ENCODE measurements at regions not wholly inside any gene's neighbourhood (a gene's known extent, or its start where the extent isn't known, plus 50 kb on each side); places are given as distances from the start of the nearest gene placed in this dataset.
"Not testable (repeated sequence)": the region's sequence is repeated elsewhere in the genome, so short reads cannot be mapped to it uniquely, and the experiment has no call there.

DNA sequence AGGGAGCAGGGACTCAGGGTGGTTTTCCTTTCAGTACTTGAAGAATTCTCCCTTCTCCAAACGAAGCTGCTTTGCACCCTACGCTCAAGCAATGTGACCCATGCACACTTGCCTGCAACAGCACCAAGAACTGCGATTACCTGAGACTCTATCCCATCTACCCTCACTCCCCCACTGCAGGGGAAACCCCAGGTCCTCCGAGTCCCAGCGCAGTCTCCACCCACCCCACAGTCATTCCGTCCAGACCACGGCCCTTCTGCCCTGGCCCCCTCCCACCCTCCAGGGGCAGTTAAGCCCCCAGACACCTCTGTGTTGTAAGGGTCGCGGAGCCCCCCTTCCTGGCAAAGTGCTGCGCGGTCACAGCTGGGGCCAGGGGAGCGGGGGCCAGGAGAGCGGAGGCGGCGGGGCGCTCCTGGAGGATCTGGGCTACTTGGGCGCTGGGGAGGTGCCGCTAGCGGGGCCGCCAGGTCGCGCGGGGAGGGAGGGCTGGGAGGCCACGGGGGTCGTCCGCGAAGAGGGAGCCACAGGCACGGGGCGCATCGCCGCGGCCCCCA lies 59.9 kb upstream of the MSMB start:
- POLR2A ChIA-PET (ENCODE audit: low non-redundant PET); DNase-seq (ENCODE audit: low spot score); CTCF ChIA-PET; H3K9me3 ChIP-seq (ENCODE audit: low read depth, low read length, poor library complexity, severe bottlenecking); H3K36me3 ChIP-seq (ENCODE audit: insufficient read depth, low read length, poor library complexity, severe bottlenecking); H3K4me1 ChIP-seq (ENCODE audit: insufficient read depth, low read length, poor library complexity, severe bottlenecking); BruUV-seq (replicated peaks); H3K27ac ChIP-seq (ENCODE audit: low read depth, low read length, poor library complexity, severe bottlenecking): not testable (repeated sequence)
- H3K27me3 ChIP-seq (replicated peaks; ENCODE audit: insufficient read depth, low read depth, low read length, poor library complexity), result peaks cover 24% of the 10 kb centered on the region
- peak overlapping the region; percentile 42 for H3K4me3 ChIP-seq (ENCODE audit: low read depth, low read length, poor library complexity, severe bottlenecking)
- intact Hi-C loops (cut with micrococcal nuclease; ENCODE audit: unreplicated experiment), result loop anchor here (5.0 kb wide), 1 partner anchor 176 kb away; no protein-coding TSS in a partner anchor

DNA sequence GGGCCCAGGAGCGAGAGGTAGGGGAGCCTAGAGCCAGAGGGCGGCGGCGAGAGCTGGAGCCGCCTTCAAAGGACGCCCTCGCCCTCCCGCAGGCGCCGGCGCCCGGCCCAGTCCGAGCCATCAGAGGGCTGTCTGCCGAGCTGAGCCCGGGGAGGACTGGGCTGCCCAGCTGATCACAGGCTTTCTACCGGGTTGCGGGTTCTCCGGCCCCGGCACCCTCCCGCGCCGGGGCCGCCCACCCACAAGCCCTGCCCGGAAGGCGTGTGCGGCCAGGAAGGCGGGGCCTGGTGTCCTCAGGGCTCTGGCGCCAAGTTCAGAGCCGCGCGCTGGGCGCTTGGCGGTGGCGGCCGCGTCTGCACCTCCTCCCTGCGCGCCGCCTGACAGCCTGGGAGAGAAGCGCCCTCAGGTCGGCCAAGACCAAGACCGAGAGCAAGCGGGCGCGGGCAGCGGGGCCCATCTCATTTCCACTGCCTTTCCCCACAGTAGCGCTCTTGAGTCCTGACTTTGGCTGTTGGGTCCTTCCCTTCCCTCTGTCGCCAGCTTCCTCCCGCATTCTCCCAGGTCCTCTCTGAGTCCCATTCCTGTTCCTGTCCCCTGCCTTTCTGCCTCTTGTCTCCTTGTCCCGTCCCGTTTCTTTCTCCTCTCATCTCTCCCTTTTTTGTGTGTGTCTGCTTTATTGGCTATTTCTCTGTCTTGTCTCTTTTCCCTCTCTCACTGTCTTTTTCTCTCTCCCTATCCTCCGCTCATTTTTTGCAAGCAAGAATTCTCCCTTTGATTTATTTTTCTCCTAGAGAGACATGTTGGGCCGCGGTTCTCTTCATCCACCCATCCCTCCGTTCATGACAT lies 60.6 kb upstream of the MSMB start:
- CTCF ChIA-PET, result no interaction called here
- POLR2A ChIA-PET (ENCODE audit: low non-redundant PET), result interaction anchor here (0.7 kb wide), 1 partner anchor 11 kb away, joined by 3 read pairs; no protein-coding TSS in a partner anchor
- no TSS peak for BruUV-seq (replicated peaks)
- Histone ChIP-seq H3K4me1 (ENCODE audit: insufficient read depth, low read length, poor library complexity, severe bottlenecking) (no peaks in the 10 kb centered on the region), H3K27me3 (replicated peaks; ENCODE audit: insufficient read depth, low read depth, low read length, poor library complexity) (peaks cover 24% of the 10 kb centered on the region), H3K27ac (ENCODE audit: low read depth, low read length, poor library complexity, severe bottlenecking) (no peak overlapping the region), H3K4me3 (ENCODE audit: low read depth, low read length, poor library complexity, severe bottlenecking) (peak overlapping the region; percentile 42), H3K9me3 (ENCODE audit: low read depth, low read length, poor library complexity, severe bottlenecking) (no peaks in the 10 kb centered on the region), H3K36me3 (ENCODE audit: insufficient read depth, low read length, poor library complexity, severe bottlenecking) (no peaks in the 10 kb centered on the region)
- peak; percentile 56 for TF ChIP-seq EZH2 (IDR thresholded peaks at IDR 0.05; ENCODE audit: borderline replicate concordance, low read depth, low read length, poor library complexity, severe bottlenecking)
- TF ChIP-seq, protein P1, sequence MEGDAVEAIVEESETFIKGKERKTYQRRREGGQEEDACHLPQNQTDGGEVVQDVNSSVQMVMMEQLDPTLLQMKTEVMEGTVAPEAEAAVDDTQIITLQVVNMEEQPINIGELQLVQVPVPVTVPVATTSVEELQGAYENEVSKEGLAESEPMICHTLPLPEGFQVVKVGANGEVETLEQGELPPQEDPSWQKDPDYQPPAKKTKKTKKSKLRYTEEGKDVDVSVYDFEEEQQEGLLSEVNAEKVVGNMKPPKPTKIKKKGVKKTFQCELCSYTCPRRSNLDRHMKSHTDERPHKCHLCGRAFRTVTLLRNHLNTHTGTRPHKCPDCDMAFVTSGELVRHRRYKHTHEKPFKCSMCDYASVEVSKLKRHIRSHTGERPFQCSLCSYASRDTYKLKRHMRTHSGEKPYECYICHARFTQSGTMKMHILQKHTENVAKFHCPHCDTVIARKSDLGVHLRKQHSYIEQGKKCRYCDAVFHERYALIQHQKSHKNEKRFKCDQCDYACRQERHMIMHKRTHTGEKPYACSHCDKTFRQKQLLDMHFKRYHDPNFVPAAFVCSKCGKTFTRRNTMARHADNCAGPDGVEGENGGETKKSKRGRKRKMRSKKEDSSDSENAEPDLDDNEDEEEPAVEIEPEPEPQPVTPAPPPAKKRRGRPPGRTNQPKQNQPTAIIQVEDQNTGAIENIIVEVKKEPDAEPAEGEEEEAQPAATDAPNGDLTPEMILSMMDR (conservative IDR thresholded peaks at IDR 0.05; ENCODE audit: low read depth, low read length), result no peak
- peak; percentile 29 for DNase-seq (ENCODE audit: low spot score)
- intact Hi-C loops (cut with micrococcal nuclease; ENCODE audit: unreplicated experiment), result loop anchor here (5.0 kb wide), 1 partner anchor 176 kb away; no protein-coding TSS in a partner anchor

DNA sequence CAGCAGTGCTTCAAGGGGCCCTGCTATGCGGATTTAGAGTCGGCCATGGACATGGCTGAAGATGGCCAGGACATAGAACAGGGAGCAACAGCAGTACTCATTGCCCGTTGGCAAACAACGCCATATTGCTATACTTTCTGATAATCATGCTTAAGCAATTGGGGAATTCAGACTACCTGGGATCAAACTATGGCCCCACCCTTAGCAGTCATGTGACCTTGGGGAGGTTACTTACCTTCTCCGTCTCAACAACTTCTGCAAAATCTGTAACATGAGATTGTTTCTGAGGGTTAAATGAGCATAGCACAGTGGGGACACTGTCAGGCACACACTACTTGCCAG lies 62.1 kb upstream of the MSMB start:
- BruUV-seq (replicated peaks); H3K9me3 ChIP-seq (ENCODE audit: low read depth, low read length, poor library complexity, severe bottlenecking); H3K27ac ChIP-seq (ENCODE audit: low read depth, low read length, poor library complexity, severe bottlenecking); POLR2A ChIA-PET (ENCODE audit: low non-redundant PET); CTCF ChIA-PET; H3K36me3 ChIP-seq (ENCODE audit: insufficient read depth, low read length, poor library complexity, severe bottlenecking); H3K4me3 ChIP-seq (ENCODE audit: low read depth, low read length, poor library complexity, severe bottlenecking); DNase-seq (ENCODE audit: low spot score); H3K4me1 ChIP-seq (ENCODE audit: insufficient read depth, low read length, poor library complexity, severe bottlenecking): not testable (repeated sequence)
- intact Hi-C loops (cut with micrococcal nuclease; ENCODE audit: unreplicated experiment), result loop anchor here (5.0 kb wide), 1 partner anchor 174 kb away; no protein-coding TSS in a partner anchor
- peaks cover 24% of the 10 kb centered on the region for H3K27me3 ChIP-seq (replicated peaks; ENCODE audit: insufficient read depth, low read depth, low read length, poor library complexity)

DNA sequence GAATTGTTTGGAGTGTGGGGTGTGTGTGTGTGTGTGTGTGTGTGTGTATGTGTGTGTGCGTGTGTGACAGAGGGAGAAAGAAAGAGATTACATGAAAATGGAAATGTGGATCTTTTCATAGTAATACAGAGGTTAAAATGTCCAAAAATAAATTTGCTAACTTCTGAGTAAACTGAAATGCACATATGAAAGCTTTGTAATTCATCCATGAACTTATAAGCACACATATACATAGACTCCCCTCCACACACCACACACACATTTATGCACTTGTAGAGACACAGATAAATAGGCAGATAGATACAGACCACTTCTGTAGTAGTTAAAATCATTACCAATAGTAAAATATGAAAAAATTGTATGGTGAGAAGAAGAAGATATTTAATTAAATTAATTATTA lies 108.2 kb upstream of the MSMB start:
- H3K27ac ChIP-seq (ENCODE audit: low read depth, low read length, poor library complexity, severe bottlenecking); H3K4me3 ChIP-seq (ENCODE audit: low read depth, low read length, poor library complexity, severe bottlenecking); H3K36me3 ChIP-seq (ENCODE audit: insufficient read depth, low read length, poor library complexity, severe bottlenecking); H3K9me3 ChIP-seq (ENCODE audit: low read depth, low read length, poor library complexity, severe bottlenecking); BruUV-seq (replicated peaks); POLR2A ChIA-PET (ENCODE audit: low non-redundant PET); DNase-seq (ENCODE audit: low spot score); H3K4me1 ChIP-seq (ENCODE audit: insufficient read depth, low read length, poor library complexity, severe bottlenecking); CTCF ChIA-PET; H3K27me3 ChIP-seq (replicated peaks; ENCODE audit: insufficient read depth, low read depth, low read length, poor library complexity); intact Hi-C loops (cut with micrococcal nuclease; ENCODE audit: unreplicated experiment): not testable (repeated sequence)

DNA sequence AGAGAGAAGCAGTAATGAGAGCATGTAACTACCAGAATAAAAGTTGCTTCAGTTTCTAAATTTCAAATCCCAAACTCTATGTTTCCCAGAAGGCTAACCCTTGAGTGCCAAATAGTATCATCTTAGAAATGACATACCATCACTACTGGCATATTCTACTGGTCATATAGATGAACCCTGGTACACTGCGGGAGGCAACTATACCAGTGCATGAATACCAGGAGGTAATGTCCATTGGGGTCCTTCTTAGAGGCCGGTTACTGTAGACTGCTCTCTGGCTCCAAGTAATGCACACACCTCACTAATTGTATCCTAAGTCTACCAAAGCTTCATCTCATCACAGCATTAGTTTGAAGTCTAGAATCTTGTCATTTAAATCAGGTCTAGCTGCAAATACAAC lies 108.6 kb upstream of the MSMB start:
- H3K27ac ChIP-seq (ENCODE audit: low read depth, low read length, poor library complexity, severe bottlenecking); POLR2A ChIA-PET (ENCODE audit: low non-redundant PET); BruUV-seq (replicated peaks); DNase-seq (ENCODE audit: low spot score); H3K27me3 ChIP-seq (replicated peaks; ENCODE audit: insufficient read depth, low read depth, low read length, poor library complexity); CTCF ChIA-PET; H3K9me3 ChIP-seq (ENCODE audit: low read depth, low read length, poor library complexity, severe bottlenecking); H3K36me3 ChIP-seq (ENCODE audit: insufficient read depth, low read length, poor library complexity, severe bottlenecking); intact Hi-C loops (cut with micrococcal nuclease; ENCODE audit: unreplicated experiment); H3K4me1 ChIP-seq (ENCODE audit: insufficient read depth, low read length, poor library complexity, severe bottlenecking); H3K4me3 ChIP-seq (ENCODE audit: low read depth, low read length, poor library complexity, severe bottlenecking): not testable (repeated sequence)

DNA sequence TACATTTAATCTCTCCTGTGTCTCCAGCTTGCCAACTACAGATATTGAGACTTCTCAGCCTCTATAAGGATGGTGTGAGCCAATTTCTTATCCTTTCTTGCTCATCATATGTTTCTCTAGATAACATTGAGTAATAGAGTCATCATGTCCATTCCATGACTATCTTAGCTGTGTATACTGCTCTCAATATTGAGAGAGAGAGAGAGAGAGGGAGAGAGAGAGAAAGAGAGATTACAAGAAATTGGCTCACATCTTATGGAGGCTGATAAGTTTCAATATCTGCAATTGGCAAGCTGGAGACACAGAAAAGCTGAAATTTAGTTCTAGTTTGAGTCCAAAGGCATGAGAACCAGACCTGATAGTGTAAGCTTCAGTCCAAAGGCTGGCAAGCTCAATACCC lies 110.8 kb upstream of the MSMB start:
- CTCF ChIA-PET; H3K27ac ChIP-seq (ENCODE audit: low read depth, low read length, poor library complexity, severe bottlenecking); POLR2A ChIA-PET (ENCODE audit: low non-redundant PET); H3K4me3 ChIP-seq (ENCODE audit: low read depth, low read length, poor library complexity, severe bottlenecking); H3K27me3 ChIP-seq (replicated peaks; ENCODE audit: insufficient read depth, low read depth, low read length, poor library complexity); BruUV-seq (replicated peaks); DNase-seq (ENCODE audit: low spot score); H3K9me3 ChIP-seq (ENCODE audit: low read depth, low read length, poor library complexity, severe bottlenecking); intact Hi-C loops (cut with micrococcal nuclease; ENCODE audit: unreplicated experiment); H3K36me3 ChIP-seq (ENCODE audit: insufficient read depth, low read length, poor library complexity, severe bottlenecking); H3K4me1 ChIP-seq (ENCODE audit: insufficient read depth, low read length, poor library complexity, severe bottlenecking): not testable (repeated sequence)

Measured in A673 (cell line).